Ovary (tissue), 3 donors: ENCODE measurements at regions not wholly inside any gene's neighbourhood (a gene's known extent, or its start where the extent isn't known, plus 50 kb on each side); places are given as distances from the start of the nearest gene placed in this dataset.

ENCODE experiments used
- CTCF ChIP-seq, 3 donors: fragments of 450-650 bp in 2 of 3; fragments of 200-600 bp in 1 of 3; IDR thresholded peaks; one replicate each; pipeline versions ENCODE4 v1.5.1 to v1.8.0; 2016 to 2022; ENCODE audit warnings: antibody characterized with exemption in 3 of 3, mild to moderate bottlenecking in 1 of 3
- EP300 ChIP-seq: sonication (generic); formaldehyde crosslinking; IDR thresholded peaks from one replicate; pipeline ENCODE4 v1.6.1; 2017; ENCODE audit warnings: antibody characterized with exemption
- POLR2A ChIP-seq: fragments of 450-650 bp; IDR thresholded peaks from one replicate; pipeline ENCODE4 v1.6.1; 2017; ENCODE audit warnings: antibody characterized with exemption, mild to moderate bottlenecking, moderate library complexity
- donor health status: DM: no; HTN: no; CAD: no.

GRCh38 chrX:84634201-84634782 is 132.0 kb upstream of the HDX start:
- TF ChIP-seq CTCF (IDR thresholded peaks at IDR 0.05) (no peak), EP300 (no peak), POLR2A (no peak)
